SK-N-SH (cell line): ENCODE measurements at regions not wholly inside any gene's neighbourhood (a gene's known extent, or its start where the extent isn't known, plus 50 kb on each side); places are given as distances from the start of the nearest gene placed in this dataset.

ENCODE experiments used
- CTCF ChIA-PET: fragments of 300-600, 350-600 bp; formaldehyde crosslinking; extraction: SDS; loops from one replicate; lab custom pipeline; 2021; lab: Yijun Ruan, JAX
- POLR2A ChIA-PET: fragments of 350-600 bp; sonication (Branson Sonifier 250); formaldehyde crosslinking; extraction: SDS; loops from one replicate; lab custom pipeline; 2020; ENCODE audit warnings: antibody characterized with exemption, inconsistent platforms; lab: Yijun Ruan, JAX
- DNase-seq: peaks from one replicate; pipeline ENCODE4 v3.0.0; 2012
- H2AFZ ChIP-seq: fragments of 200-600 bp; sonication (generic); 2 replicates; pipeline ENCODE4 v1.8.1; 2016; ENCODE audit warnings: antibody characterized with exemption, mild to moderate bottlenecking, low read depth
- H3F3A ChIP-seq: fragments of 200-600 bp; sonication (generic); replicated peaks from 2 replicates; pipeline ENCODE3; 2016; ENCODE audit warnings: antibody characterized with exemption, mild to moderate bottlenecking; ENCODE audit not compliant: insufficient read depth
- H3K27ac ChIP-seq, 2 experiments: fragments of 200-500 bp in 1 of 2; fragments of 200-600 bp in 1 of 2; sonication (Bioruptor generic) in 1 of 2; sonication (generic), shearing (Covaris generic) in 1 of 2; 2 replicates each; pipeline versions ENCODE4 v1.5.1 to v1.6.1; 2014 to 2016; ENCODE audit warnings: low read depth in 2 of 2, inconsistent platforms in 1 of 2, low read length in 1 of 2, mild to moderate bottlenecking in 1 of 2, mixed read lengths in 1 of 2
- H3K27me3 ChIP-seq: fragments of 200-600 bp; sonication (generic), shearing (Covaris generic); 2 replicates; pipeline ENCODE4 v1.6.1; 2016; ENCODE audit warnings: mixed run types; ENCODE audit not compliant: insufficient read depth
- H3K36me3 ChIP-seq, 2 experiments: fragments of 200-500 bp in 1 of 2; fragments of 200-600 bp in 1 of 2; sonication (Bioruptor generic) in 1 of 2; sonication (generic) in 1 of 2; replicated peaks in 1 of 2; 2 replicates each; pipeline versions ENCODE3 to v1.5.1; 2014 to 2016; ENCODE audit warnings: low read length in 1 of 2, mild to moderate bottlenecking in 1 of 2; ENCODE audit not compliant: insufficient read depth in 2 of 2, control insufficient read depth in 1 of 2
- H3K4me1 ChIP-seq, 2 experiments: fragments of 200-500 bp in 1 of 2; fragments of 200-600 bp in 1 of 2; sonication (Bioruptor generic) in 1 of 2; sonication (generic), shearing (Covaris generic) in 1 of 2; 2 replicates each; pipeline versions ENCODE4 v1.5.1 to v1.6.1; 2014 to 2016; ENCODE audit warnings: low read depth in 1 of 2, low read length in 1 of 2, mixed run types in 1 of 2; ENCODE audit not compliant: insufficient read depth in 2 of 2, control insufficient read depth in 1 of 2
- H3K4me2 ChIP-seq: fragments of 200-600 bp; sonication (generic), shearing (Covaris generic); 2 replicates; pipeline ENCODE4 v1.6.1; 2017; ENCODE audit warnings: mixed run types
- H3K4me3 ChIP-seq, 2 experiments: fragments of 200-500 bp in 1 of 2; fragments of 200-600 bp in 1 of 2; sonication (Bioruptor generic) in 1 of 2; sonication (generic), shearing (Covaris generic) in 1 of 2; 2 replicates each; pipeline versions ENCODE4 v1.5.1 to v1.8.1; 2014 to 2016; ENCODE audit warnings: low read depth in 2 of 2, inconsistent platforms in 1 of 2, low read length in 1 of 2, mild to moderate bottlenecking in 1 of 2, mixed read lengths in 1 of 2, moderate library complexity in 1 of 2
- H3K79me2 ChIP-seq: fragments of 200-600 bp; sonication (generic); 2 replicates; pipeline ENCODE4 v1.8.1; 2017; ENCODE audit warnings: mild to moderate bottlenecking; ENCODE audit not compliant: insufficient read depth
- H3K9ac ChIP-seq: fragments of 200-600 bp; sonication (generic); 2 replicates; pipeline ENCODE4 v1.6.1; 2017; ENCODE audit warnings: mixed run types
- H3K9me2 ChIP-seq: fragments of 200-600 bp; sonication (generic); 2 replicates; pipeline ENCODE4 v1.6.1; 2017; ENCODE audit warnings: mixed run types
- H3K9me3 ChIP-seq: fragments of 200-600 bp; sonication (generic); 2 replicates; pipeline ENCODE4 v1.6.1; 2017; ENCODE audit warnings: mixed run types, mild to moderate bottlenecking, moderate library complexity
- H4K20me1 ChIP-seq: fragments of 200-600 bp; sonication (generic); 2 replicates; pipeline ENCODE4 v1.6.1; 2017; ENCODE audit warnings: mild to moderate bottlenecking, mixed run types; ENCODE audit not compliant: insufficient read depth
- CHD2 ChIP-seq: fragments of 150-350 bp; IDR thresholded peaks from 2 replicates; pipeline ENCODE4 v1.6.1; 2018; ENCODE audit warnings: low read length; ENCODE audit not compliant: partially characterized antibody
- ELF1 ChIP-seq: IDR thresholded peaks from 2 replicates; pipeline ENCODE4 v1.4.0; 2012
- EZH2phosphoT487 ChIP-seq: fragments of 200-600 bp; sonication (generic); IDR thresholded peaks from 2 replicates; pipeline ENCODE4 v1.6.1; 2017; ENCODE audit warnings: low read depth, mixed run types, mild to moderate bottlenecking, antibody characterized with exemption, moderate library complexity, borderline replicate concordance
- FOSL2 ChIP-seq: IDR thresholded peaks from 2 replicates; pipeline ENCODE4 v1.4.0; 2012; ENCODE audit warnings: low read depth, mild to moderate bottlenecking, moderate library complexity, borderline replicate concordance
- FOXJ3 ChIP-seq: sonication (generic); formaldehyde crosslinking; IDR thresholded peaks from 2 replicates; pipeline ENCODE4 v1.5.1; 2020; ENCODE audit warnings: mild to moderate bottlenecking, missing genetic modification reagents
- FOXM1 ChIP-seq: IDR thresholded peaks from 2 replicates; pipeline ENCODE4 v1.4.0; 2012; ENCODE audit warnings: low read depth, mild to moderate bottlenecking
- IRF3 ChIP-seq: fragments of 150-350 bp; IDR thresholded peaks from 2 replicates; pipeline ENCODE4 v1.6.1; 2016; ENCODE audit warnings: mild to moderate bottlenecking, low read depth, low read length
- JUND ChIP-seq: IDR thresholded peaks from 2 replicates; pipeline ENCODE4 v1.4.0; 2012
- MEF2A ChIP-seq: IDR thresholded peaks from 2 replicates; pipeline ENCODE4 v1.4.0; 2012; ENCODE audit warnings: low read depth, borderline replicate concordance
- MXI1 ChIP-seq: IDR thresholded peaks from 2 replicates; pipeline ENCODE4 v1.6.1; 2012; ENCODE audit warnings: mild to moderate bottlenecking, low read depth, low read length, improper control_type of control experiment
- NFIC ChIP-seq: IDR thresholded peaks from 2 replicates; pipeline ENCODE4 v1.4.0; 2012; ENCODE audit warnings: borderline replicate concordance
- RCOR1 ChIP-seq: fragments of 150-350 bp; IDR thresholded peaks from 2 replicates; pipeline ENCODE4 v1.6.1; 2017; ENCODE audit warnings: antibody characterized with exemption, low read length
- RXRA ChIP-seq: IDR thresholded peaks from 2 replicates; pipeline ENCODE4 v1.4.0; 2012; ENCODE audit warnings: low read depth, mild to moderate bottlenecking, borderline replicate concordance
- SIN3A ChIP-seq: IDR thresholded peaks from 2 replicates; pipeline ENCODE4 v1.6.1; 2012; ENCODE audit warnings: low read depth, mild to moderate bottlenecking, low read length, moderate library complexity, borderline replicate concordance
- TCF12 ChIP-seq: IDR thresholded peaks from 2 replicates; pipeline ENCODE4 v1.4.0; 2012
- TEAD4 ChIP-seq: IDR thresholded peaks from 2 replicates; pipeline ENCODE4 v1.4.0; 2012; ENCODE audit warnings: mild to moderate bottlenecking, borderline replicate concordance; ENCODE audit not compliant: insufficient read depth
- USF2 ChIP-seq: fragments of 150-350 bp; IDR thresholded peaks from 2 replicates; pipeline ENCODE4 v1.6.1; 2017; ENCODE audit warnings: antibody characterized with exemption, low read length, low read depth, borderline replicate concordance
- YY1 ChIP-seq: IDR thresholded peaks from 2 replicates; pipeline ENCODE4 v1.4.0; 2012; ENCODE audit warnings: low read depth, mild to moderate bottlenecking
- WGBS: methylation state at CpG from one replicate; pipeline ENCODE4 v1.1.6; 2017; ENCODE audit warnings: low lambda C conversion rate; 5-methylcytosine and 5-hydroxymethylcytosine counted together
- TF ChIP-seq, protein P1 (sequence below): IDR thresholded peaks from 2 replicates; pipeline ENCODE4; 2012
- TF ChIP-seq, protein P2 (sequence below): IDR thresholded peaks from 2 replicates; pipeline ENCODE4 v1.4.0; 2012; ENCODE audit warnings: low read depth

DNA sequence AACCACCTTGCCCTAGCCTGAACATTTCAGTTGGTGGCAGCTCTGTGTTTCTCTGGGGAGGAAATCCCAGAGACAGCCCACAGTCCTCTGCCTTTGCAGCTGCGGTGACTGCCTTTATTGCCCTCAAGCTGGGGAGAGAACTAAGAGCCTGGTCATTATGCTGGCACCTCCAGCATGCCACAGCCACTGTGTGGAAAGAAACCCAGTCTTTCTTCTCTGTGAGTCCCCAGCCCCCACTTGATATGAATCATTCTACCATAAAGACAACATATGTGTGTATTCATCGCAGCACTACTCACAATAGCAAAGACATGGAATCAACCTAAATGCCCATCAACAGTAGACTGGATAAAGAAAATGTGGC lies 82.3 kb upstream of the RNF217 start:
- no peak overlapping the region for H3K4me3 ChIP-seq
- no peak for DNase-seq
- peaks cover 0 to 3% of the 10 kb centered on the region in 2 experiments; a peak in 1 of 4 replicates for H3K4me1 ChIP-seq
- no peaks in the 10 kb centered on the region for H3F3A ChIP-seq
- WGBS: 79% methylated on average over 1 of the region's 2 CpGs
- no peak overlapping the region for H3K4me2 ChIP-seq
- H3K79me2 ChIP-seq: no peaks in the 10 kb centered on the region
- ChIA-PET CTCF (interaction anchor here (1.9 kb wide), 1 partner anchor 10 kb away, joined by 11 read pairs; no protein-coding TSS in a partner anchor), POLR2A (no interaction called here)
- H3K27ac ChIP-seq: no peak overlapping the region
- H4K20me1 ChIP-seq: no peaks in the 10 kb centered on the region
- H3K9me2 ChIP-seq: no peaks in the 10 kb centered on the region
- no peak overlapping the region for H2AFZ ChIP-seq
- TF ChIP-seq CHD2: no peak
- no peak for TF ChIP-seq FOXM1
- TF ChIP-seq, protein P1, sequence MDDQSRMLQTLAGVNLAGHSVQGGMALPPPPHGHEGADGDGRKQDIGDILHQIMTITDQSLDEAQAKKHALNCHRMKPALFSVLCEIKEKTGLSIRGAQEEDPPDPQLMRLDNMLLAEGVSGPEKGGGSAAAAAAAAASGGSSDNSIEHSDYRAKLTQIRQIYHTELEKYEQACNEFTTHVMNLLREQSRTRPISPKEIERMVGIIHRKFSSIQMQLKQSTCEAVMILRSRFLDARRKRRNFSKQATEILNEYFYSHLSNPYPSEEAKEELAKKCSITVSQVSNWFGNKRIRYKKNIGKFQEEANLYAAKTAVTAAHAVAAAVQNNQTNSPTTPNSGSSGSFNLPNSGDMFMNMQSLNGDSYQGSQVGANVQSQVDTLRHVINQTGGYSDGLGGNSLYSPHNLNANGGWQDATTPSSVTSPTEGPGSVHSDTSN: no peak
- no peak for TF ChIP-seq FOXJ3 (CRISPR knock-in tag)
- TF ChIP-seq ELF1: no peak
- TF ChIP-seq TCF12: no peak
- no peak for TF ChIP-seq MEF2A
- no peak for TF ChIP-seq EZH2phosphoT487
- TF ChIP-seq FOSL2: no peak
- no peak for TF ChIP-seq NFIC
- no peak for TF ChIP-seq RXRA
- TF ChIP-seq USF2: no peak
- no peak for TF ChIP-seq IRF3
- no peak for TF ChIP-seq YY1
- no peak for TF ChIP-seq RCOR1
- TF ChIP-seq MXI1: no peak
- no peak for TF ChIP-seq JUND
- no peak for TF ChIP-seq TEAD4
- no peak for TF ChIP-seq SIN3A
- TF ChIP-seq, protein P2, sequence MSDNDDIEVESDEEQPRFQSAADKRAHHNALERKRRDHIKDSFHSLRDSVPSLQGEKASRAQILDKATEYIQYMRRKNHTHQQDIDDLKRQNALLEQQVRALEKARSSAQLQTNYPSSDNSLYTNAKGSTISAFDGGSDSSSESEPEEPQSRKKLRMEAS: no peak
- H3K9me3 ChIP-seq: no peaks in the 10 kb centered on the region
- no peak overlapping the region for H3K9ac ChIP-seq
- no peaks in the 10 kb centered on the region for H3K36me3 ChIP-seq
- H3K27me3 ChIP-seq: no peaks in the 10 kb centered on the region
